Heart left ventricle (tissue), 13 donors: ENCODE measurements at regions not wholly inside any gene's neighbourhood (a gene's known extent, or its start where the extent isn't known, plus 50 kb on each side); places are given as distances from the start of the nearest gene placed in this dataset.

Source experiments
- CTCF ChIP-seq, 12 donors: fragments of 200-600 bp; sonication (generic) in 4 of 12; IDR thresholded peaks; one replicate each; pipeline versions ENCODE4 v1.5.0 to v1.8.0; 2018 to 2022; ENCODE audit warnings: antibody characterized with exemption in 12 of 12, mild to moderate bottlenecking in 5 of 12
- POLR2A ChIP-seq, 2 donors: fragments of 450-650 bp; IDR thresholded peaks; one replicate each; pipeline ENCODE4 v1.6.1; 2017; ENCODE audit warnings: antibody characterized with exemption in 2 of 2, mild to moderate bottlenecking in 2 of 2, moderate library complexity in 2 of 2
- donor health status: ischemic (EF 13 %, LVEDD 7.1; RV severe dilation, severe dysfunction).
- donor health status: DM: no; HTN: yes; CAD: no.
- donor health status: DM: no; HTN: no; CAD: no.
- donor health status: ischemic (EF 25% LVEDD 6.9; RV normal size, moderate dysfunction).
- donor health status: ischemic (EF 25% LVEDD 5.7; RV mildly dilated, moderate dysfunction).
- donor health status: ischemic (EF 35%, LVEDD 5.7; RV mildly dilated, moderate dysfunction).
- donor health status: nonischemic (EF 11% LVEDD 7.7; RV severe dilation, severe dysfunction).
- donor health status: DM: yes; HTN: yes; CAD: no.
- donor health status: PGD.
- donor health status: ischemic (EF 29% LVEDD 5.4; RV normal size, mild dysfunction).
- donor health status: nonischemic (EF 23%, LVEDD 6.1; RV moderate dilation, normal function).

- peak; percentile 51 to 79 (median 68) for TF ChIP-seq CTCF (IDR thresholded peaks at IDR 0.05)
- TF ChIP-seq POLR2A (IDR thresholded peaks at IDR 0.05): no peak
These were observed 81.9 kb upstream of the QRFPR start for GRCh38 chr4:121462660-121463261.
